ENCODE measurements at regions not wholly inside any gene's neighbourhood (a gene's known extent, or its start where the extent isn't known, plus 50 kb on each side); places are given as distances from the start of the nearest gene placed in this dataset.

- Histone ChIP-seq H3K4me3 (no peak overlapping the region), H3K4me1 (ENCODE audit: insufficient read depth) (no peaks in the 10 kb centered on the region), H3K9me2 (replicated peaks; ENCODE audit: insufficient read depth) (no peaks in the 10 kb centered on the region), H3K79me2 (no peaks in the 10 kb centered on the region), H2AFZ (no peak overlapping the region), H3K9me3 (ENCODE audit: low read depth) (no peaks in the 10 kb centered on the region), H3K27me3 (no peaks in the 10 kb centered on the region), H3K36me3 (replicated peaks; ENCODE audit: insufficient read depth, low read depth) (no peaks in the 10 kb centered on the region), H4K20me1 (ENCODE audit: insufficient read depth, poor library complexity, severe bottlenecking) (no peaks in the 10 kb centered on the region), H3K27ac (no peak overlapping the region), H3K4me2 (no peak overlapping the region)
- no peak for DNase-seq (ENCODE audit: low spot score)
- TF ChIP-seq EZH2phosphoT487 (IDR thresholded peaks at IDR 0.05; ENCODE audit: low read depth, severe bottlenecking, unreplicated experiment), result no peak
- no peak for TF ChIP-seq CTCF (IDR thresholded peaks at IDR 0.05; ENCODE audit: poor library complexity)
- no peak for TF ChIP-seq EZH2 (IDR thresholded peaks at IDR 0.05; ENCODE audit: borderline replicate concordance)
Observed at GRCh38 chr1:222084048-222084447, 342.2 kb upstream of the DUSP10 start.

DNA sequence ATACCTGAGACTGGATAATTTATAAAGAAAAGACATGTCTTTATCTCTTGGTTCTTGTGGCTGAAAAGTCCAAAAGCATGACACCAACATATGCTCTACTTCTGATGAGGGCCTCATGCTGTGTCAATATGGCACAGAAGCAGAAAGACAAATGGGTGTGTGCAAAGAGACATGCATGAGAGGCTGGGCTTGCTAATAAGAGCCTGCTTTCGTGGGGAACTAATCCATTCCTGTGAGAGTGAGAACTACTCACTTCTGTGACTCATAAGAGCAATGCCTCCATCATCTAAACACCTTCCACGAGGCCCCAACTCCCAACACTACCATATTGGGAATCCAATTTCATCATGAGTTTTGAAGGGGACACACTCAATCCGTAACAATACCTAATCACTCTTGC is 340.0 kb upstream of the DUSP10 start:
- WGBS (ENCODE audit: low lambda C conversion rate, missing lambda C conversion rate), result 80% methylated on average over 3 of the region's 3 CpGs
- Histone ChIP-seq H3K9me2 (replicated peaks; ENCODE audit: insufficient read depth) (no peaks in the 10 kb centered on the region), H3K27me3 (no peaks in the 10 kb centered on the region), H4K20me1 (ENCODE audit: insufficient read depth, poor library complexity, severe bottlenecking) (no peaks in the 10 kb centered on the region), H2AFZ (no peak overlapping the region), H3K4me3 (no peak overlapping the region), H3K4me2 (no peak overlapping the region), H3K9me3 (ENCODE audit: low read depth) (no peaks in the 10 kb centered on the region), H3K27ac (no peak overlapping the region), H3K79me2 (no peaks in the 10 kb centered on the region), H3K36me3 (replicated peaks; ENCODE audit: insufficient read depth, low read depth) (no peaks in the 10 kb centered on the region), H3K4me1 (ENCODE audit: insufficient read depth) (no peaks in the 10 kb centered on the region)
- TF ChIP-seq EZH2 (IDR thresholded peaks at IDR 0.05; ENCODE audit: borderline replicate concordance) (no peak), CTCF (IDR thresholded peaks at IDR 0.05; ENCODE audit: poor library complexity) (no peak), EZH2phosphoT487 (IDR thresholded peaks at IDR 0.05; ENCODE audit: low read depth, severe bottlenecking, unreplicated experiment) (no peak)
- DNase-seq (ENCODE audit: low spot score), result no peak

DNA sequence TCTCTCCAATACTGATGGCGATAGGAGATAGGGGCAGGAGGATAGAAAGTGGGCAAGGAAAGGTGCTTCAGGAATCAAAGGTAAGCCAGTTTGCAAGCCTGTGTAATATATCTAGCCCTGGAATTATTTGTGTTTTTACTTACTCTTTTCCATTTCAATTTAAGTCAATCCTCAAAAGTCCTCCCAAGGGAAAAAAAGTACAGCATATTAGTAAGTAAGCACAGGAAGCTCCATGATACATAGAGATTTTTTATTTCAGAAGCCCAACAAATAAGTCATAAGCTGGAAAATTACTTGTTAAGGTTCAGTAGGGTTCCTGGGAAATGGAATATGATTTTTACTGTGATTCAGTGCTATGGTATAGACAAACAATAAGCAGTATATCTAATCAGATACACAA is 337.7 kb upstream of the DUSP10 start:
- no peak for DNase-seq (ENCODE audit: low spot score)
- H3K36me3 ChIP-seq (replicated peaks; ENCODE audit: insufficient read depth, low read depth), result no peaks in the 10 kb centered on the region
- no peaks in the 10 kb centered on the region for H3K4me1 ChIP-seq (ENCODE audit: insufficient read depth)
- H3K27me3 ChIP-seq, result no peaks in the 10 kb centered on the region
- H3K9me3 ChIP-seq (ENCODE audit: low read depth), result no peaks in the 10 kb centered on the region
- H3K79me2 ChIP-seq, result no peaks in the 10 kb centered on the region
- no peaks in the 10 kb centered on the region for H3K9me2 ChIP-seq (replicated peaks; ENCODE audit: insufficient read depth)
- WGBS (ENCODE audit: low lambda C conversion rate, missing lambda C conversion rate), result 100% methylated on average over 1 of the region's 1 CpG
- no peak overlapping the region for H3K27ac ChIP-seq
- no peak overlapping the region for H3K4me2 ChIP-seq
- no peak for TF ChIP-seq EZH2 (IDR thresholded peaks at IDR 0.05; ENCODE audit: borderline replicate concordance)
- no peak for TF ChIP-seq EZH2phosphoT487 (IDR thresholded peaks at IDR 0.05; ENCODE audit: low read depth, severe bottlenecking, unreplicated experiment)
- TF ChIP-seq CTCF (IDR thresholded peaks at IDR 0.05; ENCODE audit: poor library complexity), result no peak
- H4K20me1 ChIP-seq (ENCODE audit: insufficient read depth, poor library complexity, severe bottlenecking), result no peaks in the 10 kb centered on the region
- no peak overlapping the region for H3K4me3 ChIP-seq
- H2AFZ ChIP-seq, result no peak overlapping the region

DNA sequence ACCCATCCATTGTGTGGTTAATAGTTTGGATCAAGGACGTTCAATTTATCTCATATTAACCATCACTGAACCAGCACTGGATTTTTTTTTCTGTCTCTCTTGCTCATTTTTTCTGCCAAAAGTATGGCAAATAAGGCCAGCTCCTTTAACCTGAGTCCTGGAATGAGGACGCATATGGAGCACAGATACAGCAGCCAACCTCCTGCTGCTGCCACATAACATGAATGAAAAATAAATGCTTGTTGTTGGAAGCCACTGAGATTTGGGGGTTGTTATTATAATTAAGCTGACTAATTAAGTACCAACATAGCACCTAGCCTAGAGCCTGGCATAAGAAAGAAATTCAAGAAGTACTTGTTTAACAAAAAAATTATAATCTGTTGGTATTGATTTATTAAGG is 335.3 kb upstream of the DUSP10 start:
- H3K4me3 ChIP-seq, result no peak overlapping the region
- no peak overlapping the region for H2AFZ ChIP-seq
- peaks cover 5% of the 10 kb centered on the region for H3K4me1 ChIP-seq (ENCODE audit: insufficient read depth)
- H3K27ac ChIP-seq, result no peak overlapping the region
- no peaks in the 10 kb centered on the region for H3K9me2 ChIP-seq (replicated peaks; ENCODE audit: insufficient read depth)
- no peak for TF ChIP-seq CTCF (IDR thresholded peaks at IDR 0.05; ENCODE audit: poor library complexity)
- TF ChIP-seq EZH2phosphoT487 (IDR thresholded peaks at IDR 0.05; ENCODE audit: low read depth, severe bottlenecking, unreplicated experiment), result no peak
- TF ChIP-seq EZH2 (IDR thresholded peaks at IDR 0.05; ENCODE audit: borderline replicate concordance), result no peak
- H3K4me2 ChIP-seq, result no peak overlapping the region
- H3K79me2 ChIP-seq, result no peaks in the 10 kb centered on the region
- no peak for DNase-seq (ENCODE audit: low spot score)
- no peaks in the 10 kb centered on the region for H4K20me1 ChIP-seq (ENCODE audit: insufficient read depth, poor library complexity, severe bottlenecking)
- 78% methylated on average over 2 of the region's 2 CpGs for WGBS (ENCODE audit: low lambda C conversion rate, missing lambda C conversion rate)
- H3K9me3 ChIP-seq (ENCODE audit: low read depth), result no peaks in the 10 kb centered on the region
- no peaks in the 10 kb centered on the region for H3K27me3 ChIP-seq
- no peaks in the 10 kb centered on the region for H3K36me3 ChIP-seq (replicated peaks; ENCODE audit: insufficient read depth, low read depth)

All from hepatocyte (in vitro differentiated cells).